ENCODE measurements at regions not wholly inside any gene's neighbourhood (a gene's known extent, or its start where the extent isn't known, plus 50 kb on each side); places are given as distances from the start of the nearest gene placed in this dataset.

GRCh38 chr2:33765122-33765521 is 166.0 kb upstream of the FAM98A start:
- no peak for DNase-seq
- TF ChIP-seq, protein P1, sequence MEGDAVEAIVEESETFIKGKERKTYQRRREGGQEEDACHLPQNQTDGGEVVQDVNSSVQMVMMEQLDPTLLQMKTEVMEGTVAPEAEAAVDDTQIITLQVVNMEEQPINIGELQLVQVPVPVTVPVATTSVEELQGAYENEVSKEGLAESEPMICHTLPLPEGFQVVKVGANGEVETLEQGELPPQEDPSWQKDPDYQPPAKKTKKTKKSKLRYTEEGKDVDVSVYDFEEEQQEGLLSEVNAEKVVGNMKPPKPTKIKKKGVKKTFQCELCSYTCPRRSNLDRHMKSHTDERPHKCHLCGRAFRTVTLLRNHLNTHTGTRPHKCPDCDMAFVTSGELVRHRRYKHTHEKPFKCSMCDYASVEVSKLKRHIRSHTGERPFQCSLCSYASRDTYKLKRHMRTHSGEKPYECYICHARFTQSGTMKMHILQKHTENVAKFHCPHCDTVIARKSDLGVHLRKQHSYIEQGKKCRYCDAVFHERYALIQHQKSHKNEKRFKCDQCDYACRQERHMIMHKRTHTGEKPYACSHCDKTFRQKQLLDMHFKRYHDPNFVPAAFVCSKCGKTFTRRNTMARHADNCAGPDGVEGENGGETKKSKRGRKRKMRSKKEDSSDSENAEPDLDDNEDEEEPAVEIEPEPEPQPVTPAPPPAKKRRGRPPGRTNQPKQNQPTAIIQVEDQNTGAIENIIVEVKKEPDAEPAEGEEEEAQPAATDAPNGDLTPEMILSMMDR (IDR thresholded peaks at IDR 0.05; ENCODE audit: low read depth, low read length), result no peak
- Histone ChIP-seq H3K36me3 (no peaks in the 10 kb centered on the region), H3K9me3 (no peaks in the 10 kb centered on the region), H3K4me1 (no peaks in the 10 kb centered on the region), H3K27me3 (no peaks in the 10 kb centered on the region), H3K4me3 (ENCODE audit: low read depth, low read length) (no peak overlapping the region)

DNA sequence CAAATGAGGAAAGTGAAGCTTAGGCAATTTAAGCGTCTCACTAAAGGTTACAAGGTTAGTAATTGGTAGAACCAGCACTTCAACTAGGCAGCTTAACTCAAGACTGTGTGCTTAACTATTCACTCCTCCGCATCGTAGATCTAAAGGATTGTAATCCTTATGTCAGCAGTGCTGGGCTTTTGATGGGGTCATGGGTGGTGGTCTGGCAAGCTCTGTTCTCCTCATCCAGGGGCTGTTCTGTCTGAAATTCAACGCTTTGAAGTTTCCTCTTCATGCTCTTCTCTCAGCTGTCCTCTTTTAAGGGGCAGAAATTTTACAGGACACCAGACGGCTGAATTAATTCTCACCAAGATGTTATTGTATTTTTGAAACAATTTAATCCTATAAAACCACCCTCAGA is 165.5 kb upstream of the FAM98A start:
- Histone ChIP-seq H3K36me3 (no peaks in the 10 kb centered on the region), H3K9me3 (no peaks in the 10 kb centered on the region), H3K4me1 (no peaks in the 10 kb centered on the region), H3K27me3 (no peaks in the 10 kb centered on the region), H3K4me3 (ENCODE audit: low read depth, low read length) (no peak overlapping the region)
- DNase-seq, result no peak
- TF ChIP-seq, protein P1 (IDR thresholded peaks at IDR 0.05; ENCODE audit: low read depth, low read length), result no peak

DNA sequence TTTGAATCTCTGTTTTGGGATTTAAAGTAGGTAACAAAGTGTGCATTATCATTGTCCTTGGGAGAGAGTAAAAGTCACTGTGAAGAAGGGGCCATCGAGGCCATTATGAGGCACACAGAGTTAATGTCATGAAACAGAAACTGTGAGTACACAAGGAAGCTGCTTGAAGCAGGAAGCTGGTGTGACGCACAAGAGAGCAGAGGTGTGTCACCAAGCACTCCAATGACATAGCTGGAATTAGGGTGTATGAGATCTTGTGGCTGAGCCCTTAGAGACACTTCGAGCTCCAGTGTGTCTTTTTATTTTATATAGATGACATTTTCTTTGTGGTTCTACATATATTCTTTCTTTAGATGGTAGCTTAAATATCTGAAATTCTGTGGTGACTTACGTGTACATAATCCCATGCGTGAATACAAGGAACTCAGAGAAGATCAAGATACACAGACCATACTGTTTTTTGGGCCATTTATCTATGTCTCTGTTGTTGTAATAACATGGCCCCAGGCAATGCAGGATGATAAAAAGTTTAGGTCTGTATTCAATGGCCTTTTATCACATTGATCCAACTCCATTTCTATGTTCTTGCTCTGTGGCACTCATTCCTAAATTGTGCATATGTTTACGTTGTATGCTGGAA is 164.7 kb upstream of the FAM98A start:
- no peak for DNase-seq
- no peaks in the 10 kb centered on the region for H3K27me3 ChIP-seq
- H3K36me3 ChIP-seq, result no peaks in the 10 kb centered on the region
- no peaks in the 10 kb centered on the region for H3K4me1 ChIP-seq
- TF ChIP-seq, protein P1 (IDR thresholded peaks at IDR 0.05; ENCODE audit: low read depth, low read length), result no peak
- H3K9me3 ChIP-seq, result no peaks in the 10 kb centered on the region
- no peak overlapping the region for H3K4me3 ChIP-seq (ENCODE audit: low read depth, low read length)

GRCh38 chr2:33762636-33763035 is 163.5 kb upstream of the FAM98A start:
- H3K4me1 ChIP-seq, result no peaks in the 10 kb centered on the region
- H3K4me3 ChIP-seq (ENCODE audit: low read depth, low read length), result no peak overlapping the region
- no peak for DNase-seq
- no peaks in the 10 kb centered on the region for H3K27me3 ChIP-seq
- no peaks in the 10 kb centered on the region for H3K36me3 ChIP-seq
- TF ChIP-seq, protein P1 (IDR thresholded peaks at IDR 0.05; ENCODE audit: low read depth, low read length), result no peak
- no peaks in the 10 kb centered on the region for H3K9me3 ChIP-seq

GRCh38 chr2:33746208-33746800 is 147.2 kb upstream of the FAM98A start:
- Histone ChIP-seq H3K27me3 (no peaks in the 10 kb centered on the region), H3K9me3 (no peaks in the 10 kb centered on the region), H3K4me1 (no peaks in the 10 kb centered on the region), H3K36me3 (no peaks in the 10 kb centered on the region), H3K4me3 (ENCODE audit: low read depth, low read length) (no peak overlapping the region)
- no peak for DNase-seq
- TF ChIP-seq, protein P1 (IDR thresholded peaks at IDR 0.05; ENCODE audit: low read depth, low read length), result no peak

- TF ChIP-seq, protein P1 (IDR thresholded peaks at IDR 0.05; ENCODE audit: low read depth, low read length), result no peak
- no peaks in the 10 kb centered on the region for H3K9me3 ChIP-seq
- no peaks in the 10 kb centered on the region for H3K36me3 ChIP-seq
- no peaks in the 10 kb centered on the region for H3K4me1 ChIP-seq
- DNase-seq, result no peak
- H3K27me3 ChIP-seq, result no peaks in the 10 kb centered on the region
- H3K4me3 ChIP-seq (ENCODE audit: low read depth, low read length), result no peak overlapping the region
Measured at GRCh38 chr2:33735096-33735495, 136.0 kb upstream of the FAM98A start.
